ENCODE measurements at regions not wholly inside any gene's neighbourhood (a gene's known extent, or its start where the extent isn't known, plus 50 kb on each side); places are given as distances from the start of the nearest gene placed in this dataset.

GRCh38 chr1:209435654-209436566 lies 147.6 kb upstream of the CAMK1G start:
- peak; percentile 88 for DNase-seq (ENCODE audit: low read depth)
- TF ChIP-seq CTCF (IDR thresholded peaks at IDR 0.05; ENCODE audit: insufficient read depth, low read depth, low read length, missing control alignments): peak; percentile 97

GRCh38 chr1:209439828-209440227 lies 143.7 kb upstream of the CAMK1G start:
- no peak for DNase-seq (ENCODE audit: low read depth)
- no peak for TF ChIP-seq CTCF (IDR thresholded peaks at IDR 0.05; ENCODE audit: insufficient read depth, low read depth, low read length, missing control alignments)
- no peak overlapping the region for H3K4me3 ChIP-seq (ENCODE audit: low read length)

More at GRCh38 chr1:209435654-209436566, 147.6 kb upstream of the CAMK1G start:
- no peak overlapping the region for H3K4me3 ChIP-seq (ENCODE audit: low read length)

GRCh38 chr1:209443361-209443931 lies 140.1 kb upstream of the CAMK1G start:
- TF ChIP-seq CTCF (IDR thresholded peaks at IDR 0.05; ENCODE audit: insufficient read depth, low read depth, low read length, missing control alignments): no peak
- no peak overlapping the region for H3K4me3 ChIP-seq (ENCODE audit: low read length)
- peak; percentile 59 for DNase-seq (ENCODE audit: low read depth)

- TF ChIP-seq CTCF (IDR thresholded peaks at IDR 0.05; ENCODE audit: insufficient read depth, low read depth, low read length, missing control alignments): no peak
- H3K4me3 ChIP-seq (ENCODE audit: low read length): no peak overlapping the region
- DNase-seq (ENCODE audit: low read depth): peak; percentile 59
Measured at GRCh38 chr1:209443975-209444651, 139.4 kb upstream of the CAMK1G start.

GRCh38 chr1:209444961-209445360 lies 138.6 kb upstream of the CAMK1G start:
- no peak for DNase-seq (ENCODE audit: low read depth)
- TF ChIP-seq CTCF (IDR thresholded peaks at IDR 0.05; ENCODE audit: insufficient read depth, low read depth, low read length, missing control alignments): no peak
- H3K4me3 ChIP-seq (ENCODE audit: low read length): no peak overlapping the region

- no peak for TF ChIP-seq CTCF (IDR thresholded peaks at IDR 0.05; ENCODE audit: insufficient read depth, low read depth, low read length, missing control alignments)
- no peak overlapping the region for H3K4me3 ChIP-seq (ENCODE audit: low read length)
- DNase-seq (ENCODE audit: low read depth): no peak
Measured at GRCh38 chr1:209445576-209445975, 137.9 kb upstream of the CAMK1G start.
